ENCODE measurements at regions not wholly inside any gene's neighbourhood (a gene's known extent, or its start where the extent isn't known, plus 50 kb on each side); places are given as distances from the start of the nearest gene placed in this dataset.

DNA sequence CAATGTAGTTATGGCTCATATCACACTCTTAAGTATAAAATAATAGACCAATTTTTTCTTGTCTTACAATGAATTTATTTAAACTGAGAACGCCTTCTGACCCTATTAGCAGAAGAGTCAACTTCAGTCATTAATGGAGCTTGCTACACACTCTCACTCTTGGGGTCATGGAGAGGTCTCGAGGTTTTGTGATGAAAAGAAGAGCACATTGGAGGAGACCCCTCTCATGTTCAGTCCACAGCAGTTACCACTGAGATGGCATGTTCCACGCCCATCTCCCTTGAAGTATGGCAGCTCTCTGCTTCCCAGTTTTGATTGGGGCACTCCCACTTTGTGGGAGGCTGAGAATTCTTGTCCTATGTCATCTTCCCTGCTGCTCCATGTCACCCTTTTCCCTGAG is 266.4 kb downstream of the RPS29 start:
- TF ChIP-seq, protein P1, sequence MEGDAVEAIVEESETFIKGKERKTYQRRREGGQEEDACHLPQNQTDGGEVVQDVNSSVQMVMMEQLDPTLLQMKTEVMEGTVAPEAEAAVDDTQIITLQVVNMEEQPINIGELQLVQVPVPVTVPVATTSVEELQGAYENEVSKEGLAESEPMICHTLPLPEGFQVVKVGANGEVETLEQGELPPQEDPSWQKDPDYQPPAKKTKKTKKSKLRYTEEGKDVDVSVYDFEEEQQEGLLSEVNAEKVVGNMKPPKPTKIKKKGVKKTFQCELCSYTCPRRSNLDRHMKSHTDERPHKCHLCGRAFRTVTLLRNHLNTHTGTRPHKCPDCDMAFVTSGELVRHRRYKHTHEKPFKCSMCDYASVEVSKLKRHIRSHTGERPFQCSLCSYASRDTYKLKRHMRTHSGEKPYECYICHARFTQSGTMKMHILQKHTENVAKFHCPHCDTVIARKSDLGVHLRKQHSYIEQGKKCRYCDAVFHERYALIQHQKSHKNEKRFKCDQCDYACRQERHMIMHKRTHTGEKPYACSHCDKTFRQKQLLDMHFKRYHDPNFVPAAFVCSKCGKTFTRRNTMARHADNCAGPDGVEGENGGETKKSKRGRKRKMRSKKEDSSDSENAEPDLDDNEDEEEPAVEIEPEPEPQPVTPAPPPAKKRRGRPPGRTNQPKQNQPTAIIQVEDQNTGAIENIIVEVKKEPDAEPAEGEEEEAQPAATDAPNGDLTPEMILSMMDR (IDR thresholded peaks at IDR 0.05; ENCODE audit: insufficient read depth, low read depth, low read length), result no peak
- no peak for DNase-seq (ENCODE audit: low read depth)
- H3K4me3 ChIP-seq (ENCODE audit: low read depth, low read length), result no peak overlapping the region

DNA sequence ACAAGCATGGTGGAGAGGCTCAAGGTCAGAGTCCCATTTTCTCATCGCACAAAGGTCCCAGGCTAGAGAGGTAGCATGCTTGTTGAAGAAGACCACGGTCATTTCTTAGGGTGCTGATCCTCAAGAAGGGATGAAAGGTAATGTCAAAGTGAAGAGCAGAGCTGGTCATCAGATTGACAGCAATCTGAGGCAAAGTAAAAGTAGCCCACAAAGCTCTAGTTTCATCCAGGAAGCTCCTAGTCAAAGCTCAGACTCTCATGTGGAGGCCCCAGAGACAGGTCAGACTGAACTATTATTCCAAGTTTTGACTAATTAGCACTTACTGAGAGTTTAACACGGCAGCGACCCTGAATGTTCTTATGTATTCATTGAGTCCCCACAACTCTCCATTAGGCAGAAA is 270.6 kb downstream of the RPS29 start:
- no peak overlapping the region for H3K4me3 ChIP-seq (ENCODE audit: low read depth, low read length)
- no peak for DNase-seq (ENCODE audit: low read depth)
- TF ChIP-seq, protein P1 (IDR thresholded peaks at IDR 0.05; ENCODE audit: insufficient read depth, low read depth, low read length), result no peak

DNA sequence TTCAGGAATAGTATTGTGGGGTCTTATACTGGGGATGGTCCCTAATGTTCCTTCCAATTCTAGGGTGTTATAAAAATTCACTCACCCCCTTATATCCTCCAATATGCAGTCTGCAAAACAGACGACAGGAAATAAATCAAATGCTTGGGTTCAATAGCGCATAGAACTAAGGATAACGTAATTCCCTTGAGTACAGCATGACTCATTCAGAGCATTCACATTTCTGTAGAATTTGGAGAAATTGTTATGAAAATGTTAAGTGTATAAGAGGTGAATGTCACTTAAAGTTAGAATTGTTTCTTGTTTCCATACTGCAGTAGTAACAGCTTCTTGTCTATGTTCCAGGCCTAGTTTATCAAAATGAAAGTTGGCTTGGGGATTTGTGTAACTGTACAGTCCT is 271.4 kb downstream of the RPS29 start:
- H3K4me3 ChIP-seq (ENCODE audit: low read depth, low read length), result no peak overlapping the region
- no peak for DNase-seq (ENCODE audit: low read depth)
- TF ChIP-seq, protein P1 (IDR thresholded peaks at IDR 0.05; ENCODE audit: insufficient read depth, low read depth, low read length), result no peak

DNA sequence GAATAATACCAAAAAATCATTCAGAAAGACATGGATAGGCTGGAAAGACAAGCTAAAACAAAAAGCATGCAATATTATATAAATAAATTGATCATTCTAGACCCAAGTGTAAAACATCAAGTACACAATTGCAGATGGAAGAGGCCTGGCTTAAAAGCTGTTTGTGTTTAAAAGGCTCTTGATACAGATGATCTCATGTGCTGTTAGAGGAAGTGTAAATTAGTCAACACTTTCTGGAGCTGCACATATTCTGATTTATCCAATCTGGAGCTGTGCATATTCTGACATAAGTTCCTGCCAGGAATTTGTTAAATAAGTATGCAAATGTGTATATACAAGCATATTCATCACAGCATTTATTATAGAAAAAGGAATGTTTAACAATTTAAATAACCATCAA is 273.1 kb downstream of the RPS29 start:
- TF ChIP-seq, protein P1 (IDR thresholded peaks at IDR 0.05; ENCODE audit: insufficient read depth, low read depth, low read length), result no peak
- H3K4me3 ChIP-seq (ENCODE audit: low read depth, low read length), result no peak overlapping the region
- DNase-seq (ENCODE audit: low read depth), result no peak

DNA sequence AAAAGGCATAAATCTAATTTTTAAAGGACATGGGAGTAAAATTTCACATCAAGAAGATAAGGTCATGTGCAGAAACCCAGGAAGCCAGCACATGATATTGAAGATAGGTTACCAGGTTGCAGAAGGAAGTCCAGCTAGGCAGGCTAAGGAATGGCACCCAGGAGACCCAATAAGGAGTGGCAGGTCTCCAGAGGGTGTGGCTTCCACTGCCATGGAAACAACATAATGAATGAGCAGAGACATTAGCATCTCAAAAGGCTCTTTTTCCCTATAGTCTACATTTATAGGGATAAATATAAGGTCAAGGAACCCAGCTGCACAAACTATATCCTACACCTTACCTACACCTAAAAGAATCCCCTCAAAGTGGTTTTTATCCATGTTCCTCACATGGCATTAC is 275.9 kb downstream of the RPS29 start:
- no peak overlapping the region for H3K4me3 ChIP-seq (ENCODE audit: low read depth, low read length)
- TF ChIP-seq, protein P1 (IDR thresholded peaks at IDR 0.05; ENCODE audit: insufficient read depth, low read depth, low read length), result no peak
- DNase-seq (ENCODE audit: low read depth), result no peak

DNA sequence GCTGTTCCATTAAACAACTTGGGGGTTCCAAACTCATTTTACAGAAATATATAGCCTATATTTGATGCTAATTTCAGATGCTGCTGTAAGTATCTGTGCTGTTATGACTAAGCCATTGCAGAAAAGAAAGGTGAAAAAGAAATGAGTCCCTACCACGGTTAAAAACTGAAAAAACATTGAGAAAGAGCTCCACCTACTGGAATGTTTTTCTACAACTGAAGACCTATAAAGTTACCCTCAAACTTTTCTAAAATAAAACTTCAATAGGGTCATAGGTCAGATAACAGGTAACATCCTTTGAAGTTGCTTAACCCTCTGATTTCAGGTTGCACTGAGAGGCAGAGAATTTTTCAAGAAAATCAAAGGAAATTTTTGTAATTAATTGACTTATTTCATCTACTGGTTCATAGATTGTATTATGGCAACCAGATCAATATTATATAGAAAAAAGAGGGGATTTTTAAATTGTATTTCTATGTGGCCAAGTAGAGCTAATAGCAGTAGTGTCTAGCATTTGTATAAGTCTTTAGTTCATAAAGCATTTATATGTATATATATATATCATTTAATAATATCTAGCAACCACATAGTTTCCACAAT is 279.9 kb downstream of the RPS29 start:
- TF ChIP-seq, protein P1 (IDR thresholded peaks at IDR 0.05; ENCODE audit: insufficient read depth, low read depth, low read length), result peak; percentile 29
- no peak overlapping the region for H3K4me3 ChIP-seq (ENCODE audit: low read depth, low read length)
- DNase-seq (ENCODE audit: low read depth), result peak; percentile 4

DNA sequence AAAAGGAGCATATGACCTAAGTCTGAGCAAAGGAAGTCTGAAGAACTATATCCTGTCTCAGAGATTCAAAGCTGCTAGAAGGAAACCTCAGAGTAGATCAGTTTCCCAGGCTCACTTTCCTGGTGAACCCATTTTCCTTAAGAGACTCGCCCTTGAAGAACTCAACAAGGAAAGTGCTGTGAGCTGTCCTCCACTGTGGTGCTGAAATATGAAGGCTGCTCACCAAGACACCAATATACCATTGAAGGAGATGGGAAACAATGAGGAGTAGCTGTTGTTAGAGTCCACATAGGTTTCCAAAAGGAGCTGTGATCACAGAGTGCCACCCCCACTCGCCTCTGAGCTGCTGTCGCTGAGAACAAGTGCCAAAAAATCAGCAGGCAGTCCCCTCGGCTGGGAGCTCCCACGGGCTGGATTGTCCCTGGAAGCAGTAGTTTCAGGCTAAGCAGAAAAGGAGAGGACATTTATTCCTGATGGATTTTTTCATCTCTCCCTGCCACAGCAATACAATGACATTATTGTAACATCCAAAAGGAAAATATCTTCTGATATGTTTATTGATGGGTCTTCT is 282.1 kb downstream of the RPS29 start:
- TF ChIP-seq, protein P1 (IDR thresholded peaks at IDR 0.05; ENCODE audit: insufficient read depth, low read depth, low read length), result no peak
- DNase-seq (ENCODE audit: low read depth), result peak; percentile 5

More for the DNA sequence above, 282.1 kb downstream of the RPS29 start:
- no peak overlapping the region for H3K4me3 ChIP-seq (ENCODE audit: low read depth, low read length)

Measured in fibroblast of villous mesenchyme (primary cell).